ENCODE measurements at regions not wholly inside any gene's neighbourhood (a gene's known extent, or its start where the extent isn't known, plus 50 kb on each side); places are given as distances from the start of the nearest gene placed in this dataset.

DNA sequence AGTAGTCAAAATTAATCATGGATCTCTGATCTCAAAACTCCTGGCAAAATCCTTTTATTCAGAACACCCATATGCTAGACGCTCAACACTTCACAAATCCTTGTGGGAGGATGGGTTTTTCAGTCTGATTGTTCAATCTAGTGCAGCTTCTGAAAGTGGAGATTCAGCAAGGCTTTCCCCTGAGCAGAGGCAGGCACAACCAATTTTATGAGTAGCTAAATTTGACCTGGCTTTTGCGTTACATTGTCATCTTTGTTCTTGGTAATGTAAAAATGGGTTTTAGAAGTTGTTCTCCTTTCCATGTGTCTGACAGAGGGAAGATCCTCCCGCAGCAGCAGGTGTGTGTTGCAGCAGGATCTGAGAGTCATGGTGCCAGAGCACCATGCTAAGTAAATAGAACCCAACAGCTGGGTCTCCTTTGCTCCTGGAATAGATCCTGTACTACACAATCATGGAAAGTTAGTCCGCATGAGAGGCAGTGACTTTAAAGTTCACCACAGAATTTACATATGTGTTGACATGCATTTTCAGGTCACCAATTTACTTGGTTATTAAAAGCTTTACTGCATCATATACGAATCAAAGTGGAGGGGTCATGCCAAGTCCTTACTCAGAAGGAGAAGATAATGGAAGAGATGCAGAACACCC is 70.1 kb upstream of the MEF2C start:
- no peak for DNase-seq (ENCODE audit: low spot score)

DNA sequence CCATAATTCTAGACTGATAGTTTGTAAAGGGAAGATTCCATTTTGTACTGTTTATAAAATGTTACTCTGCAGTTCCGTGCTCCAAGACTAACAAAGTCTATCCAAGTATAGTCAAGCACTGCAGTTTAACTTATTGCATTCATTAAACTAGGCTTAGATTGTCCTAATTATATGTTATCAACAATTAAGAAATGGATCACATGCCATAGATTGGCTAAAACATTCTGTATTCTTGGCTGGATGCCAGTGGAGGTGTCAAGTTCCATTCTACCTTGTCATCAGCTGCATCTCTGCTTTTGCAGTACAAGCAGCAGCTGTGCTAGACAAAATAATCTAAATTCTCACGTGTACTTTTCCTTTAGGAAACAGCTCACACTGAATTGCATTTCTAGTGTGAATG is 69.4 kb upstream of the MEF2C start:
- Histone ChIP-seq H2BK120ac (ENCODE audit: low read depth, low read length) (no peak overlapping the region), H2AK5ac (ENCODE audit: low read depth, low read length) (no peak overlapping the region), H3K9ac (ENCODE audit: low read depth, low read length, poor library complexity) (no peak overlapping the region), H3K27me3 (ENCODE audit: control insufficient read depth in 3 of 3, insufficient read depth in 3 of 3, low read depth in 1 of 3, low read length in 3 of 3) (no peaks in the 10 kb centered on the region), H3K23ac (ENCODE audit: low read depth, low read length, poor library complexity) (no peak overlapping the region), H3K4me1 (ENCODE audit: control insufficient read depth in 2 of 2, insufficient read depth in 1 of 2, low read depth in 1 of 2, low read length in 2 of 2) (peaks cover 4% of the 10 kb centered on the region in 2 donors), H3K36me3 (replicated peaks in 1 of 2; ENCODE audit: control insufficient read depth in 2 of 2, insufficient read depth in 2 of 2, low read length in 2 of 2) (no peaks in the 10 kb centered on the region), H2AFZ (ENCODE audit: low read length) (no peak overlapping the region), H4K8ac (ENCODE audit: low read depth, low read length) (no peak overlapping the region), H4K91ac (ENCODE audit: low read depth, low read length, poor library complexity) (no peak overlapping the region), H2BK12ac (ENCODE audit: low read length) (no peak overlapping the region), H3K9me3 (replicated peaks in 1 of 2; ENCODE audit: control insufficient read depth in 2 of 2, insufficient read depth in 1 of 2, low read depth in 1 of 2, low read length in 2 of 2) (no peaks in the 10 kb centered on the region), H3K4ac (ENCODE audit: low read length) (no peak overlapping the region), H3K27ac (replicated peaks; ENCODE audit: low read length) (no peak overlapping the region), H2BK15ac (ENCODE audit: low read length) (no peak overlapping the region), H3K4me2 (ENCODE audit: insufficient read depth, low read length, poor library complexity, severe bottlenecking) (no peak overlapping the region), H3K14ac (ENCODE audit: low read length) (no peak overlapping the region), H3K79me1 (ENCODE audit: low read depth, low read length) (no peaks in the 10 kb centered on the region), H3K18ac (ENCODE audit: low read length) (no peak overlapping the region), H2BK5ac (ENCODE audit: low read length) (no peak overlapping the region), H3K4me3 (ENCODE audit: low read length in 2 of 2) (no peak overlapping the region)
- no peak for DNase-seq (ENCODE audit: low spot score)
- no CpG with 5 or more reads among the region's 2 CpGs for WGBS, 2 donors (ENCODE audit: extremely low coverage in 2 of 2, insufficient read length in 2 of 2, insufficient replicate concordance in 1 of 2)

More for the DNA sequence above, 70.1 kb upstream of the MEF2C start:
- no peak overlapping the region for H3K9ac ChIP-seq (ENCODE audit: low read depth, low read length, poor library complexity)
- peaks cover 4% of the 10 kb centered on the region in 2 donors for H3K4me1 ChIP-seq (ENCODE audit: control insufficient read depth in 2 of 2, insufficient read depth in 1 of 2, low read depth in 1 of 2, low read length in 2 of 2)
- H2BK15ac ChIP-seq (ENCODE audit: low read length) = no peak overlapping the region
- no peak overlapping the region for H4K8ac ChIP-seq (ENCODE audit: low read depth, low read length)
- H3K27ac ChIP-seq (replicated peaks; ENCODE audit: low read length) = no peak overlapping the region
- no peaks in the 10 kb centered on the region for H3K79me1 ChIP-seq (ENCODE audit: low read depth, low read length)
- no peak overlapping the region for H3K4ac ChIP-seq (ENCODE audit: low read length)
- H3K4me3 ChIP-seq (ENCODE audit: low read length in 2 of 2) = no peak overlapping the region
- H2BK120ac ChIP-seq (ENCODE audit: low read depth, low read length) = no peak overlapping the region
- H4K91ac ChIP-seq (ENCODE audit: low read depth, low read length, poor library complexity) = no peak overlapping the region
- H2BK5ac ChIP-seq (ENCODE audit: low read length) = no peak overlapping the region
- H3K14ac ChIP-seq (ENCODE audit: low read length) = no peak overlapping the region
- H3K27me3 ChIP-seq (ENCODE audit: control insufficient read depth in 3 of 3, insufficient read depth in 3 of 3, low read depth in 1 of 3, low read length in 3 of 3) = no peaks in the 10 kb centered on the region
- no peak overlapping the region for H3K23ac ChIP-seq (ENCODE audit: low read depth, low read length, poor library complexity)
- no peak overlapping the region for H3K4me2 ChIP-seq (ENCODE audit: insufficient read depth, low read length, poor library complexity, severe bottlenecking)
- H2AK5ac ChIP-seq (ENCODE audit: low read depth, low read length) = no peak overlapping the region
- no peak overlapping the region for H2AFZ ChIP-seq (ENCODE audit: low read length)
- no peak overlapping the region for H2BK12ac ChIP-seq (ENCODE audit: low read length)
- no peaks in the 10 kb centered on the region for H3K36me3 ChIP-seq (replicated peaks in 1 of 2; ENCODE audit: control insufficient read depth in 2 of 2, insufficient read depth in 2 of 2, low read length in 2 of 2)
- no CpG with 5 or more reads among the region's 5 CpGs for WGBS, 2 donors (ENCODE audit: extremely low coverage in 2 of 2, insufficient read length in 2 of 2, insufficient replicate concordance in 1 of 2)
- no peaks in the 10 kb centered on the region for H3K9me3 ChIP-seq (replicated peaks in 1 of 2; ENCODE audit: control insufficient read depth in 2 of 2, insufficient read depth in 1 of 2, low read depth in 1 of 2, low read length in 2 of 2)
- H3K18ac ChIP-seq (ENCODE audit: low read length) = no peak overlapping the region

DNA sequence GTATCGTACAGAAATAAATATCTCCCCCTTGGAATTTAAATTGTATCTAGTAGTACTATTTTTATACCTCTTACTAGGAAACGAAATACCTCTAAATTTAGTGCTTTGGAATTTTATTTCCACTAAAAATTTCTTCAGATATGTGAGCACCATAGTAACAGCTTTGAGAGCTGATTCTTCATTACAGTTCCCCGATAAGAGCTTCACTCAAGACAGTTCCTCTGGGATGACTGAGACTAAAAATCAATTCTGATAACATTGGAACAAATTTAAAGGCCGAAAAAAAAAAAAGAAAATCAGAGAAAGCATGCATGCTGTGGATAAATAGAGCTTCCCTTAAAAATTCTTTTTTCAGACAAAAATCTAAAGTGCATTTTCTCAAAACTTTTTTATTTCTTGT is 68.5 kb upstream of the MEF2C start:
- Histone ChIP-seq H3K14ac (ENCODE audit: low read length) (no peak overlapping the region), H2AK5ac (ENCODE audit: low read depth, low read length) (no peak overlapping the region), H2BK5ac (ENCODE audit: low read length) (no peak overlapping the region), H3K4ac (ENCODE audit: low read length) (no peak overlapping the region), H4K8ac (ENCODE audit: low read depth, low read length) (no peak overlapping the region), H2BK120ac (ENCODE audit: low read depth, low read length) (no peak overlapping the region), H3K18ac (ENCODE audit: low read length) (no peak overlapping the region), H3K4me2 (ENCODE audit: insufficient read depth, low read length, poor library complexity, severe bottlenecking) (no peak overlapping the region), H4K91ac (ENCODE audit: low read depth, low read length, poor library complexity) (no peak overlapping the region), H2AFZ (ENCODE audit: low read length) (no peak overlapping the region), H2BK12ac (ENCODE audit: low read length) (no peak overlapping the region), H3K27me3 (ENCODE audit: control insufficient read depth in 3 of 3, insufficient read depth in 3 of 3, low read depth in 1 of 3, low read length in 3 of 3) (no peaks in the 10 kb centered on the region), H3K9me3 (replicated peaks in 1 of 2; ENCODE audit: control insufficient read depth in 2 of 2, insufficient read depth in 1 of 2, low read depth in 1 of 2, low read length in 2 of 2) (no peaks in the 10 kb centered on the region), H3K23ac (ENCODE audit: low read depth, low read length, poor library complexity) (no peak overlapping the region), H3K4me1 (ENCODE audit: control insufficient read depth in 2 of 2, insufficient read depth in 1 of 2, low read depth in 1 of 2, low read length in 2 of 2) (peaks cover 4% of the 10 kb centered on the region in 2 donors), H3K79me1 (ENCODE audit: low read depth, low read length) (no peaks in the 10 kb centered on the region), H3K36me3 (replicated peaks in 1 of 2; ENCODE audit: control insufficient read depth in 2 of 2, insufficient read depth in 2 of 2, low read length in 2 of 2) (no peaks in the 10 kb centered on the region), H2BK15ac (ENCODE audit: low read length) (no peak overlapping the region), H3K4me3 (ENCODE audit: low read length in 2 of 2) (no peak overlapping the region), H3K9ac (ENCODE audit: low read depth, low read length, poor library complexity) (no peak overlapping the region), H3K27ac (replicated peaks; ENCODE audit: low read length) (no peak overlapping the region)
- no CpG with 5 or more reads among the region's 4 CpGs for WGBS, 2 donors (ENCODE audit: extremely low coverage in 2 of 2, insufficient read length in 2 of 2, insufficient replicate concordance in 1 of 2)
- no peak for DNase-seq (ENCODE audit: low spot score)

DNA sequence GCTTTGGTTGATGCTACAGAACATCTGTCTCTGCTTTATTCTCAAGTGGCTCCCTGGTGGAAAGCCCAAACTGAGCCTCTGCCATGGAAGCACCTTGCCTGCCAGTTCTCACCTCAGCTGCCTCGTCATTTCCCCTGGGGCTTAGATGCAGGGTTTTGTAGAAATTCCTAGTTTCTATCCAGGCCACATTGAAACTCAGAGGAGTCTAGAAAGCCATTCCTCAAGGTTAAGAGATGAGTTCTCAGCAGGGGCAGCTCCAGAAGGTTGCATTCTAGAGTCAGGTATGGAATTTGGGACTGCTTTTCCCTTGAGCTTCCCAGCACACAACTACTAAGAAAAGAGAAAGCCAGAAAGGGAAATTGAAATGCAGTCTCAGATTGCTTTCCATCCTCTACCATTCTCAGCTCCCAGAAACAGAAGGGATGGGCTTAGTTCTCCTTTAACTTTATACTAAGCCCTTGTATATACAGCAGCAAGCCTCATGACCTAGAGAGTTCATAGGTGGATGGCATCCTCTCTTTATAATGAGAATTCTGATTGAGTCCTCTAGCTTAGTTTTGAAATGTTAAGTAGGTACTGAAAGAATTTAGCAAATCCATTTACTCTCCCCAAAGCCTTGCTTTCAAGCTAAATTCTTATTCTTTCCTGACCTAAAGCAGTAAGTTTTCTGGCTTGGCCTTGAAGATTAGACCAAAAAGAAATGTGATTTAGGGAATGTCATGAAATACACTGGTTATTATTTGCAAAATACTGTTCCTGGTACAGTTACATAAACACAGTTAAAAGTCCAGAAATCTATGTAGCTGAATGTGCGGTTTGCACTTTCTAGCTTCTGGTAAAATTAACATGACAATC is 66.0 kb upstream of the MEF2C start:
- no peak overlapping the region for H2AK5ac ChIP-seq (ENCODE audit: low read depth, low read length)
- no peak overlapping the region for H3K4me3 ChIP-seq (ENCODE audit: low read length in 2 of 2)
- no peaks in the 10 kb centered on the region for H3K27me3 ChIP-seq (ENCODE audit: control insufficient read depth in 3 of 3, insufficient read depth in 3 of 3, low read depth in 1 of 3, low read length in 3 of 3)
- no peak overlapping the region for H2BK15ac ChIP-seq (ENCODE audit: low read length)
- H3K36me3 ChIP-seq (replicated peaks in 1 of 2; ENCODE audit: control insufficient read depth in 2 of 2, insufficient read depth in 2 of 2, low read length in 2 of 2) = no peaks in the 10 kb centered on the region
- H3K9me3 ChIP-seq (replicated peaks in 1 of 2; ENCODE audit: control insufficient read depth in 2 of 2, insufficient read depth in 1 of 2, low read depth in 1 of 2, low read length in 2 of 2) = no peaks in the 10 kb centered on the region
- no peak for DNase-seq (ENCODE audit: low spot score)
- peak overlapping the region; percentile 14 for H2AFZ ChIP-seq (ENCODE audit: low read length)
- no peak overlapping the region for H2BK12ac ChIP-seq (ENCODE audit: low read length)
- WGBS, 2 donors (ENCODE audit: extremely low coverage in 2 of 2, insufficient read length in 2 of 2, insufficient replicate concordance in 1 of 2) = no CpG with 5 or more reads among the region's 2 CpGs
- H3K4ac ChIP-seq (ENCODE audit: low read length) = no peak overlapping the region
- no peak overlapping the region for H2BK120ac ChIP-seq (ENCODE audit: low read depth, low read length)
- H3K27ac ChIP-seq (replicated peaks; ENCODE audit: low read length) = no peak overlapping the region
- no peak overlapping the region for H2BK5ac ChIP-seq (ENCODE audit: low read length)
- H3K4me1 ChIP-seq (ENCODE audit: control insufficient read depth in 2 of 2, insufficient read depth in 1 of 2, low read depth in 1 of 2, low read length in 2 of 2) = peaks cover 0 to 6% of the 10 kb centered on the region in 2 donors
- no peak overlapping the region for H3K23ac ChIP-seq (ENCODE audit: low read depth, low read length, poor library complexity)
- no peak overlapping the region for H3K4me2 ChIP-seq (ENCODE audit: insufficient read depth, low read length, poor library complexity, severe bottlenecking)
- H3K14ac ChIP-seq (ENCODE audit: low read length) = no peak overlapping the region
- H3K9ac ChIP-seq (ENCODE audit: low read depth, low read length, poor library complexity) = no peak overlapping the region
- no peak overlapping the region for H4K91ac ChIP-seq (ENCODE audit: low read depth, low read length, poor library complexity)
- no peak overlapping the region for H3K18ac ChIP-seq (ENCODE audit: low read length)
- no peaks in the 10 kb centered on the region for H3K79me1 ChIP-seq (ENCODE audit: low read depth, low read length)
- no peak overlapping the region for H4K8ac ChIP-seq (ENCODE audit: low read depth, low read length)

Measured in neuronal stem cell (in vitro differentiated cells).